K562 (cell line): ENCODE measurements at regions not wholly inside any gene's neighbourhood (a gene's known extent, or its start where the extent isn't known, plus 50 kb on each side); places are given as distances from the start of the nearest gene placed in this dataset.

ENCODE experiments used
- ATAC-seq: fragments of 200-7000 bp; cut with Tn5 transposase; 3 replicates; pipeline ENCODE4 v1.9.1; 2020; ENCODE audit warnings: moderate library complexity
- BruUV-seq: library from RNA; stranded (reverse); fragments of 400-500 nt; replicated peaks from 2 replicates; lab custom pipeline; 2021; lab: Mats Ljungman, UMichigan
- CTCF ChIA-PET: fragments of 300-600 bp; formaldehyde crosslinking; extraction: SDS; loops from one replicate; lab custom pipeline; 2021; ENCODE audit warnings: low intra/inter-chr PET ratio; lab: Yijun Ruan, JAX
- POLR2A ChIA-PET: fragments of 300-600, 350-650 bp; sonication (Branson Sonifier 250); formaldehyde crosslinking; extraction: SDS; loops from one replicate; lab custom pipeline; 2021; ENCODE audit warnings: antibody characterized with exemption, inconsistent platforms; lab: Yijun Ruan, JAX
- DNase-seq, 4 experiments: peaks; one replicate each; pipeline versions ENCODE4 v3.0.0 to v3.0.0-alpha.2; 2011 to 2018; ENCODE audit warnings: low spot score in 3 of 4, mixed read lengths in 3 of 4; ENCODE audit errors: extremely low read depth in 1 of 4
- FAIRE-seq: peaks from 2 replicates; lab custom pipeline; 2011; peaks lifted over from hg19 to GRCh38; lab: Jason Lieb, UNC
- H2AFZ ChIP-seq: 2 replicates; pipeline ENCODE4 v1.6.0; 2011; ENCODE audit warnings: low read depth, low read length, control low read depth, inconsistent platforms
- H3K27ac ChIP-seq: fragments of 200-600 bp; 3 replicates; pipeline ENCODE4 v1.8.0; 2011; ENCODE audit warnings: low read depth, mild to moderate bottlenecking, control low read depth, inconsistent platforms, low read length, moderate library complexity, mixed read lengths; ENCODE audit errors: extremely low read depth
- H3K27me3 ChIP-seq, 2 experiments: fragments of 300-600 bp in 1 of 2; 2 replicates in 1 of 2; 3 replicates in 1 of 2; pipeline versions ENCODE4 v1.6.0 to v1.8.0; 2011; ENCODE audit warnings: inconsistent platforms in 2 of 2, low read length in 2 of 2, mild to moderate bottlenecking in 1 of 2, mixed read lengths in 1 of 2, moderate library complexity in 1 of 2; ENCODE audit not compliant: control insufficient read depth in 2 of 2, insufficient read depth in 2 of 2
- H3K36me3 ChIP-seq: fragments of 300-600 bp; 3 replicates; pipeline ENCODE4 v1.8.0; 2011; ENCODE audit warnings: mild to moderate bottlenecking, low read length, inconsistent platforms; ENCODE audit not compliant: control insufficient read depth, insufficient read depth
- H3K4me1 ChIP-seq, 2 experiments: fragments of 200-600 bp in 1 of 2; replicated peaks in 1 of 2; 2 replicates in 1 of 2; 3 replicates in 1 of 2; pipeline versions ENCODE4 v1.5.1 to v1.8.0; 2011; ENCODE audit warnings: inconsistent platforms in 2 of 2, low read length in 2 of 2, mild to moderate bottlenecking in 1 of 2, mixed read lengths in 1 of 2, moderate library complexity in 1 of 2; ENCODE audit not compliant: control insufficient read depth in 2 of 2, insufficient read depth in 2 of 2
- H3K4me2 ChIP-seq: 2 replicates; pipeline ENCODE4 v1.6.1; 2011; ENCODE audit warnings: low read length, control low read depth, inconsistent platforms, mixed read lengths; ENCODE audit not compliant: insufficient read depth
- H3K4me3 ChIP-seq: fragments of 200-600 bp; sonication (generic), shearing (Covaris generic); 2 replicates; pipeline ENCODE4 v1.5.1; 2016; ENCODE audit warnings: control low read depth, inconsistent platforms
- H3K79me2 ChIP-seq: fragments of 200-600 bp; 3 replicates; pipeline ENCODE4 v1.8.0; 2011; ENCODE audit warnings: low read length, inconsistent platforms; ENCODE audit not compliant: control insufficient read depth, insufficient read depth
- H3K9ac ChIP-seq, 2 experiments: 2 replicates each; pipeline versions ENCODE4 v1.6.0 to v1.6.1; 2011; ENCODE audit warnings: low read depth in 2 of 2, low read length in 2 of 2, control low read depth in 1 of 2, inconsistent platforms in 1 of 2, mild to moderate bottlenecking in 1 of 2, mixed read lengths in 1 of 2; ENCODE audit not compliant: insufficient read depth in 1 of 2
- H3K9me1 ChIP-seq: one replicate; pipeline ENCODE4 v1.6.0; 2011; ENCODE audit warnings: inconsistent platforms, mild to moderate bottlenecking, low read length, moderate library complexity; ENCODE audit not compliant: control insufficient read depth, insufficient read depth
- H3K9me3 ChIP-seq: replicated peaks from 2 replicates; pipeline ENCODE4 v1.5.1; 2011; ENCODE audit warnings: low read depth, low read length, inconsistent platforms; ENCODE audit not compliant: control insufficient read depth, insufficient read depth
- H4K20me1 ChIP-seq: replicated peaks from 2 replicates; pipeline ENCODE4 v1.6.1; 2011; ENCODE audit warnings: low read length, inconsistent platforms, mixed read lengths; ENCODE audit not compliant: control insufficient read depth, insufficient read depth
- CREB1 ChIP-seq, 2 experiments: sonication (generic) in 1 of 2; formaldehyde crosslinking in 1 of 2; IDR thresholded peaks; 2 replicates each; pipeline versions ENCODE4 v1.6.1 to v1.8.0; 2012 to 2022; ENCODE audit warnings: inconsistent platforms in 1 of 2, mild to moderate bottlenecking in 1 of 2, missing genetic modification reagents in 1 of 2, moderate library complexity in 1 of 2
- KHSRP ChIP-seq: fragments of 450-650 bp; IDR thresholded peaks from 2 replicates; pipeline ENCODE4 v1.6.1; 2017
- SOX6 ChIP-seq: fragments of 450-650 bp; IDR thresholded peaks from 2 replicates; pipeline ENCODE4 v1.6.1; 2014; ENCODE audit warnings: mild to moderate bottlenecking
- TSHZ1 ChIP-seq: fragments of 250-450 bp; sonication (Bioruptor Pico); IDR thresholded peaks from 2 replicates; pipeline ENCODE4 v1.4.0; 2020; ENCODE audit warnings: mild to moderate bottlenecking, moderate library complexity
- ZNF512 ChIP-seq: IDR thresholded peaks from 2 replicates; pipeline ENCODE4 v1.6.1; 2016; ENCODE audit warnings: missing genetic modification characterization, missing compliant biosample characterization
- in situ Hi-C: fragments of 300-500 bp; cut with MboI; formaldehyde crosslinking; loops from 4 replicates; pipeline ENCODE4 v1.15.0; 2018; ENCODE audit warnings: inconsistent platforms, mixed read lengths
- intact Hi-C: fragments of 100-400 bp; cut with micrococcal nuclease; formaldehyde crosslinking; loops from 2 replicates; pipeline ENCODE4 v1.14.2; 2022
- TF ChIP-seq, protein P1 (sequence below): sonication (generic); formaldehyde crosslinking; IDR thresholded peaks from 2 replicates; pipeline ENCODE4 v1.8.0; 2022; ENCODE audit warnings: missing genetic modification reagents, mild to moderate bottlenecking, moderate library complexity, borderline replicate concordance
- TF ChIP-seq, protein P2 (sequence below): sonication (generic); formaldehyde crosslinking; IDR thresholded peaks from 2 replicates; pipeline ENCODE4 v1.8.0; 2022; ENCODE audit warnings: missing genetic modification reagents, mild to moderate bottlenecking, borderline replicate concordance

DNA sequence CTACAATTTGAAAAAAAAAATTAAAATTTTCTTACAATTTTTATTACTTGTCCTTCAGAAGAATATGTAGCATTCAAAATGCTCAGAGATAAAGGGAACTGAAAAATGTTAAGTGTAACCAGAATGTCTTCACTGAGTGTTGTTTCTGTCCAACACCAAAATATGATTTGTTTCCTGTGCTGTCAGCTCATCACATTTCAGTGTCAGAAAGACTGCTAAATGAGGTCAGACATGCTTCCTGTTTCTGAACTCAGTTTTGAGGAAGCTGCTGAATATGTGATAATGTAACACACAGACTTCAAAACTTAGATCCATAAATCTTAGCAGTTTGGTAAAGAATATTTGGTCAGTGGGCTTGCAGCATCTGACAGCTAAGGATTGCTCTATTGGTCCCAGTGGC is 1849.7 kb downstream of the PCDH7 start:
- Histone ChIP-seq H3K9me1 (no peaks in the 10 kb centered on the region), H2AFZ (no peak overlapping the region), H3K4me2 (no peak overlapping the region), H3K27ac (no peak overlapping the region), H3K79me2 (no peaks in the 10 kb centered on the region), H3K27me3 (no peaks in the 10 kb centered on the region), H3K4me3 (no peak overlapping the region), H4K20me1 (no peaks in the 10 kb centered on the region), H3K36me3 (no peaks in the 10 kb centered on the region), H3K9ac (no peak overlapping the region), H3K9me3 (no peaks in the 10 kb centered on the region), H3K4me1 (no peaks in the 10 kb centered on the region)
- in situ Hi-C loops: no loop called here
- FAIRE-seq (no peak), ATAC-seq (no peak), DNase-seq (no peak)
- ChIA-PET CTCF (no interaction called here), POLR2A (no interaction called here)
- intact Hi-C loops: no loop called here
- TF ChIP-seq, protein P1, sequence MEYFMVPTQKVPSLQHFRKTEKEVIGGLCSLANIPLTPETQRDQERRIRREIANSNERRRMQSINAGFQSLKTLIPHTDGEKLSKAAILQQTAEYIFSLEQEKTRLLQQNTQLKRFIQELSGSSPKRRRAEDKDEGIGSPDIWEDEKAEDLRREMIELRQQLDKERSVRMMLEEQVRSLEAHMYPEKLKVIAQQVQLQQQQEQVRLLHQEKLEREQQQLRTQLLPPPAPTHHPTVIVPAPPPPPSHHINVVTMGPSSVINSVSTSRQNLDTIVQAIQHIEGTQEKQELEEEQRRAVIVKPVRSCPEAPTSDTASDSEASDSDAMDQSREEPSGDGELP: no peak
- TF ChIP-seq, protein P2, sequence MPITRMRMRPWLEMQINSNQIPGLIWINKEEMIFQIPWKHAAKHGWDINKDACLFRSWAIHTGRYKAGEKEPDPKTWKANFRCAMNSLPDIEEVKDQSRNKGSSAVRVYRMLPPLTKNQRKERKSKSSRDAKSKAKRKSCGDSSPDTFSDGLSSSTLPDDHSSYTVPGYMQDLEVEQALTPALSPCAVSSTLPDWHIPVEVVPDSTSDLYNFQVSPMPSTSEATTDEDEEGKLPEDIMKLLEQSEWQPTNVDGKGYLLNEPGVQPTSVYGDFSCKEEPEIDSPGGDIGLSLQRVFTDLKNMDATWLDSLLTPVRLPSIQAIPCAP (CRISPR knock-in tag): no peak
- TF ChIP-seq TSHZ1 (CRISPR knock-in tag) (no peak), KHSRP (no peak), CREB1 (IDR thresholded peaks at IDR 0.05) (no peak), CREB1 (CRISPR knock-in tag; IDR thresholded peaks at IDR 0.05) (no peak), ZNF512 (tag) (no peak), SOX6 (no peak)
- BruUV-seq: no TSS peak
